Kasumi-1 (cell line): ENCODE measurements at regions not wholly inside any gene's neighbourhood (a gene's known extent, or its start where the extent isn't known, plus 50 kb on each side); places are given as distances from the start of the nearest gene placed in this dataset.

Experiments used
- DNase-seq, 2 experiments: peaks; one replicate each; lab custom pipeline; 2025; lab: John Stamatoyannopoulos, UW

DNA sequence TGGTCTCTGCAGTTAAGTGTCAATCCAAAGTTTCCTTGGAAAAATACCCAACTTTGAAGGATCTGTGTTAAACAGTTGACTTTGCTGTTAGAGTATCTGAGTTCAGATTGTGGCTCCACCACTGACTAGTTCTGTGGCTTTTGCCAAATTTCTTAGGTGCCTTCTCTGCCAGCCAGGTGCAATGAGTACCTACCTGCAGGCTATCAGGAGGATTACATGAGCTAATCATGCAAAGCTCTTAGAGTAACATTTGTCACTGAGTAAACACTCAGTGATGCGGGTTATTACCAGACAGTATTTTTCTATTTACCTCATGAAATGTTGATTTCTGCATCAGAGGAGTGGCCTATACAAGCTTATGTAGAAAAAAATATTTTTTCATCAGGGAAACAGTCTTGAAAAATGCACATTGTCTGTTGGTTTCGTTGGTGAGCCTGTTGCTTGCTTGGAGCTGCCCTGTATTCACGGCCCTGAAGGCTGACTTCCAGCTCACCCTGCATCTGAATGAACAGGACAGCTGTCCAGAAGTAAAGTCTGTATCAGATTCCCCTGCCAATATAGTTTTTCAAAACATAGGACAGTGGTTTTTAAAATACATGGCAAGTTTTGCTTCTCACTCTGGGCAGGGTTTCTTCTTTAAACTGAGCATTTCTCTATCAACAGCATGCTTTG, 235.1 kb downstream of the CDCA7 start:
- no peak for DNase-seq

DNA sequence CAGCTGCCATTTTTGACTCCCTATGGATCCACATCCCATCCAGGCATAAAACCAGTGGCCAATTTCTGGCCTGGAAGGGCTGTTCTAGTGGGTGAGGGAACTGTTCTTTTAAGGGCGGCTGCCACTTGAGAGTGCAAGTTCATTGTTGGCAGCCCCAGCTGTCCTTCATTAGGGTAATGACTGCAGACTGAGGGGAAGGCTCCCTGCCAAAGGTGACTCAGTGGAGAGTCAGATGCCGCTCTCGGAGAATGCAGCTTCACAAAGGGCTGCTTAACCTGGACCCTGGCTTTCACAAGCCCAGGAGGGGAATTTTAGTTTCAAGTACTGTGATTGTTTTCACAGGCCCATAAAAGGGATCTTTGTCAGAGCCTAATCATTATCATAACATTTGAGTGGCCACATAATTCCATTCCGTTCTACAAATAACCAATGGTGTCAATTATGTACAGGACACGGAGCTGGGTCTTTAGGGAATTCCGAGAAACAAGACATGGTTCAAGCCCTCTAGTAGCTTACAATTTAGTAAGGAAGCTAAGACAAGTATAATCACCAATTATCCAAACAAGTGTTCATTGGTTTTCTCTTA, 235.7 kb downstream of the CDCA7 start:
- DNase-seq, result no peak

DNA sequence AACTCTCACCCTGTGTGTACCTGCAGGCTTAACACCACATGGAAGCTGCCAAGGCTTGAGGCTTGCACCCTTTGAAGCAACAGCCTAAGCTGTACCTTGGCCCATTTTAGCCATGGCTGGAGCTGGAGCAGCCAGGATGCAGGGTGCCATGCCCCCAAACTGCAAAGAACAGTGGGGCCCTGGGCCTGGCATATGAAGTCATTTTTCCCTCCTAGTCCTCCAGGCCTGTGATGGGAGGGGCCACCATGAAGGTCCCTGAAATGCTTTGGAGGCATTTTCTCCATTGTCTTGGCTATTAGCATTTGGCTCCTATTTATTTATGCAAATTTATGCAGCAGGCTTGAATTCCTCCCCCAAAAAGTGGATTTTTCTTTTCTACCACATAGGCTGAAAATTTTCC, 238.4 kb downstream of the CDCA7 start:
- no peak for DNase-seq

DNA sequence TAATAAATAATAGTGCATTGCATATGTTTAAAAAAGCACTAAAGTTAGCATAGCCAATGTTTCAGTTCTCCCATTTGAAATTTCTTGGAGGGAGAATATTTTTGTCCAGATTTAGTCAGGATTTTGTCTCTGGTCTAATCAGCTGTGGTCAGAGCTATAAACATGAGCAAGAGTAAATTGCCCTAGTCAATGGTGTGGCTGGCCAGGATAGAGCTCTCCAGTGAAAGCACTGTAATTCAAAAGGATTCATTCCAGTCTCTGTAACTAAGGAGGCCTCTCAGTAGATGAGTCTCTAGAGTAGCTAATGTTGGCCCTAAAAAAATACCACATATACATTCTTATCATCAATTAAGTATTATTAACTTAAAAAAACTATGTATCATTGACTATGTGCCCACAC, 241.6 kb downstream of the CDCA7 start:
- no peak for DNase-seq

DNA sequence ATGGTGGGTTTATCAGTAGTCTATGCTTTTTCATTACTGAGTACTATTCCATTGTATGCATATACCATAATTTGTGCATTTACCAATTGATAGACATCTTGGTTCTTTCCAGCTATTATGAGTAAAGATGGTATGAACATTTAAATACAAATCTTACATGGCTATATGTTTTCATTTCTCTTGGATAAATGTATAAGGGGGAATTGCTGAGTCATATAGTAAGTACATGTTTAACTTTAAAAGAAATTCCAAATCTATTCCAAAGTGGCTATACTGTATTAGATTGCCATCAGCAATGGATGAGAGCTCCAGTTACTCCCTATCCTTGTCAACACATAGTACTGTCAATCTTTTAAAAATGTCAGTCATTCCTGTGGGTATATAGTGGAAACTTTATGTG, 243.9 kb downstream of the CDCA7 start:
- DNase-seq, result no peak

DNA sequence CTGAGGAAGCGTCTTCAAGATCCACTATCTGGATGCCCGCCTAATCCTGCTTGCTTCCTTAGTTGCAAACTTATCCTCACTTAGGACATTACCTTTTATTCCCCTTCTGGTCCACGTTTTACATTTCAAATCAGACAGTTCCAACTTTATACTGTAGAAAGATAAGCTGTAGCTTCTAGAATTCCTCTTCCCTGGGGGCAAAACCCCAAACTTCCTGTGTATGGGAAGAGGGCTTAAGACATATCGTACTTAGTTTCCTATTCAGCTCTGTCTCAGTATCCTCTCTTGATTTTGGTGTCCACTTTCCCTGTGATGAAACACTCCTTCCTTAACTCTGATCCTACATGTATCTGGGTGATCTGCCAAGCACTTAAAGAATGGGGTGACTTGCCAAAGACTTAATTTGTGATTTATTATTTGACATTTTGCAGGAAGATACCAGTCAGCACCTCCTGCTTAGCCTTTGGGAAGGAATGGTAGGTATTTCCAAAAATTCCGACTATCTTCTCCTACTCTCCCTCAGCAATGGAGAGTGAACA, 245.2 kb downstream of the CDCA7 start:
- no peak for DNase-seq

DNA sequence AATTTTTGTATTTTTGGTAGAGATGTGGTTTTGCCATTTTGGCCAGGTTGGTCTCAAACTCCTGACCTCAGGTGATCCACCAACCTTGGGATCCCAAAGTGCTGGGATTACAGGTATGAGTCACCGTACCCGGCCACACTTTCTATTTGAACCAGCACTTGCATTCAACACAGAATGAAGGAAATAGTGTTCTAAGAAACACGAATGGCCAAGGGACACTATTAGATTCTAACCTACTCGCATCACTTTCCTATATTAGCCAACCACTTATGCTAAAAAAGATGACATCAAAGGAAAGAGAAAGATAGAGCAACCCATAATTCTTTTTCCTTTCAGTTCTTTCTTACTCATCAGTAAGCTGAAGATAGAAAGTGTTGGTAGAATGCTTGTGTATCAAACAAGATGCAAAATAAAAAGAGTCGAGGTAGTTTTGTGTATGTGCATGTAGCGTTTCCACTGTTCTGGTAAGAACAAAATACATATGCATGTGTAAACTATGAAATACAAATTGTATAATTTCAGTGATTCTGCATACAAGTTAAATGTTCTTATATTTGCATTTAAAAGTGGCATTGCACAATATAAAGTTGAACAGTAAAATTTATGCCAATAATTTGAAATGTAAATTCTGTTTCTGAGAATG, 247.6 kb downstream of the CDCA7 start:
- no peak for DNase-seq

DNA sequence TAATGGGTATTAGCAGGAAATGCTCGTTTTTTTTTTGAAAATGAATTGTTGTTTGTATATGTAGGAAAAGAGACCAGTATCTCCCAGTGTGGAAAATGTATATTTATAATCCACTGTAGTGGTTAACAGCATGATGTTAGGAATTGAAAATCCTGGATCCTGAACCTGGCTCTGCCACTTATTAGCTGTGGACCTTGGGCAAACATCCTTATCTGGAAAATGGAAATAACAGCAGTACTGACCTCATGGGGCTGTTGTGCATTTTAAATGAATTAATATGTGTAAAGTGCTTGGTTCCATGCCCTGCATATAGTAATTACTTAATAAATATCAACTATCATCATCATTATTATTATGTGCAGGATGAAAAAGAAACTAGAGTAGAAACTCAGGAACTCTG, 251.3 kb downstream of the CDCA7 start:
- no peak for DNase-seq

DNA sequence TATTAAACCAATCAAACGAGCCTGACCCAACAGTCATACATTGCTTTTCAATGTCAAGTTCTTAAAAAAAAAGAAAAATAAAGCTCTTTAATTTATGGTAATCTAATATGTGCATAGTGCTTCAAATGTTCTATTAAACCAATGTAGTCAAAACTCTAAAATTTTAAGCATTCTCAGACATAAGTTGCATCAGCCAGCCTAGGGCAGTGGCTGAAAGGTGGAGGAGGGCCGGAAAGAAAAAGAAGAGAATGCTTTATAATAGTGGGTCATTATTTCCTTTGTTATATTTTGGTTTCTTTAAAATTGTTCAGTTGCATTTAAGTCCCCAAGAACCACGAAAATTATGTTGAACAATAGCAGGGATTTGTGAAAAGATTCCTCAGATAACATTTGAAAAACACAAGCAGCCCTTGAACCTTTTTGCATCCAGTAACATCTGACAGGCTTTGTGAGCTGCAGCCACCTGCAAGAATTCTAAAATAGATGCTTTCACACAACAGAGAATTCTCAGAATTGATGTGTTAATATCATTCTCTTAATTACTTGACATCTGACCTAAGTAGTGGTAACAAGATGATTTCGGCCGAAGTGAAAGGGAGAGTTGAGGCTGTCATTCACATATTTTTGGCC, 252.1 kb downstream of the CDCA7 start:
- no peak for DNase-seq

DNA sequence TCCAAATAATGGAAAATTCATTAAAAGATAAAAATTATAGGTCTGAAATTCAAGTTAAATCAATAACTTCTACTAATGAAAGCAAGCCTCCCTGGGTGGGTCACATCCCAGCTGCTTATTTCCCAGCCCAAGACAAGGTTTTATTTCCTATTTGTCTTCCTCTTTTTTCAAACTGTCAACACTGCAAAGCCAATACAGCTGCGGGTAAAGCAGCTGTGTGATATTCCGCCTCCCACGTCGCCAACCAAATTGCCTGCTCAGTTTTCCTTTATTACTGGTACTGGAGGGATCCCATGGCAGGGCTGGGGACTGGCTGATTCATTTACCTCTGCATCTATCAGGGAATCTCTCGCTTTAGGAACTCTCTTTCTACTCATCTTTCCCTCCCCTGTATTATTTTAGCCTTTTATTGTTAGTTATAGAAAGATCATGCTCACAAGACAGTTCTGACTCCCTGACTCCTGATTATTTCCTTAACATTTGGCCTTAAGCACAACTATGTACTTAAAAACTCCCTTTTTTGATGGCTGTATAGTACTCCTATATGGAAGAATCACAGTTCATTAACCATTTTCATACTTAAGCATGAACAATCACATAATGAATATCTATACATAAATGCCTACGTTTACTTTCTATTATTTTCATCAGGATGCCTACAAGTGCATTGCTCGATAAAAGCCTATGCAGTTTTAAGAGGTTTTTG, 253.1 kb downstream of the CDCA7 start:
- peak; percentile 87 to 89 for DNase-seq

DNA sequence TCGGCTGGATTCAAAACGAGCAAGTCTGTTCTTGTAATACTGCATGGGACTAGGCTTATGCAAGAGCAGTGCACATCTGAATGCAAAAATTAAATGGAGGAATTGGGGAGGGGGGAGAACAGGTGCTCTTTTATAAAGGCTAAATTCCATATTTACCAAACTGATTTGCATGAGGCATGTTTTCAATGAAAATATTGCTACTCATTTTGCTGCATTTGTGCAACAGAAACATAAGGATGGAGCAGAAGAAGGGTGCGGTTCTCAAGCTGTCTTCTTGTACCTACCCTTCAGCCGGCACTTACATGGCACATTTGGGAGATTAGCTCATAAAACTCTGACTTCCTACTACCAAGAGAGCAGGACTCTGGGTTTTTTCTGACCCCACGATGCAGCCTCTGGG, 256.4 kb downstream of the CDCA7 start:
- no peak for DNase-seq

DNA sequence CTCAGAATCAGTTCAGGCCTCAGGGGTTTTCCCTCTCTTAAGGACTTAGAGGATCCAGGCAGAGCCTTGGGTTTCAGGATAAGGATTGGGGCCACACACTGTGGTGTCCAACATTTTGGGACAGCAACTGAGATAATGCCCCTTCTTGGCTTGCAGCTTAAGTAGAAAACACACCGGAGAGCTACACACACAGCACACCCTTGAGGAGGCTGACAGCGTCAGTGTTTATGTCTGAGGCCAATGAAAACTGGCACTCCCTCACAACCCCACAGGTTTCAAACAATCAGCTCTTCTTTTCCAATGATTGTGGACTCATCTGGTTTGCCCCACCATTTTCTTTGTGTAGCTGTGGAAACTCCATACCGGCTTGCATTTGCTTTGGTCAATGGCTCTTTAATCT, 257.7 kb downstream of the CDCA7 start:
- no peak for DNase-seq

DNA sequence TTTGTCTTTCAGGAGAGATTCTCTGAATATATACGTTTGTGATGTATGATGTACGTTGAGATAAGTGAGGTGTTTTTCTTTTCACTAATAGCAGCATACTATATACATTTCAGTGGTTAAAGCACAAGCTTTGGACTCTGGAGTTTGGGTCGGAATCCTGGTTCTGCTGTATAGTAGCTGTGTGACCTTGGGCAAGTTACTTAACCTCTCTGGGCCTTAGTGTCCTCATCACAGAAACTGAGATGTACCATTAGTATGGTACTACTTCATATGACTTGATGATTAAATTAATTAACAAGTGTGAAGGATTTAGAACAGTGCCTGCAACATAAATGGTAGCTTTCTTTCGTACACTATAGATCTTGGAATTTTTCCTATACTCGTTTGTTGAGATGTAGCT, 258.7 kb downstream of the CDCA7 start:
- no peak for DNase-seq

DNA sequence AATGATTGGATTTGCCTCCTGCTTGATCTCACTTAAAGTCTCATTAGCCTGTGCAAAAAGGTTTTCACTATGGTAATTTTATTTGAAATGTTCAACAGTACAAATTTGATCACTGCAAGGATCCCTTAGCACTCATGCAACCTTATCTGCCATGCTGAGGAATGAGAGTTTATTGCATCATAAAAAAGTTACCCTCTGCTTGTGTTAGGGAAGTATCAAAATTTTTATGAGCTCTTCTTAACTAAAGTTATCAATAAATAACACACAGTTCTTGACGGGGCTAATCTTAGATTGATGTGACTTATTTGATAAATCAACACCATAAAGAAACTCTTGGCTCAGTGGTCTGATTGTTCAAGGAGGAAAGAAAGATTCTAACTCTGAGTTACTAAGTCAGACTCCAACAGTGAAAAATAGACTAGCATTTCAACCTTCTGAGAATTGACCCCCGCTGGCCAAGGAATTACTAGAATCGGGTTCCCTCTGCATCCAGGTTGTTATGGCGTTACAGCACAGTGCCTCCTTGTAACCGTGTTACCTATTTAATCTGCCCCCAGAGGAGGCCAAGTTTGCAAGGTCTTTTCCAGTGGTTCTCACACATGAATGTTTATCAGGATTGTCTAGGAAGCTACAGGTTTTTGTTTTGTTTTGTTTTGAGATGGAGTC, 259.7 kb downstream of the CDCA7 start:
- no peak for DNase-seq

DNA sequence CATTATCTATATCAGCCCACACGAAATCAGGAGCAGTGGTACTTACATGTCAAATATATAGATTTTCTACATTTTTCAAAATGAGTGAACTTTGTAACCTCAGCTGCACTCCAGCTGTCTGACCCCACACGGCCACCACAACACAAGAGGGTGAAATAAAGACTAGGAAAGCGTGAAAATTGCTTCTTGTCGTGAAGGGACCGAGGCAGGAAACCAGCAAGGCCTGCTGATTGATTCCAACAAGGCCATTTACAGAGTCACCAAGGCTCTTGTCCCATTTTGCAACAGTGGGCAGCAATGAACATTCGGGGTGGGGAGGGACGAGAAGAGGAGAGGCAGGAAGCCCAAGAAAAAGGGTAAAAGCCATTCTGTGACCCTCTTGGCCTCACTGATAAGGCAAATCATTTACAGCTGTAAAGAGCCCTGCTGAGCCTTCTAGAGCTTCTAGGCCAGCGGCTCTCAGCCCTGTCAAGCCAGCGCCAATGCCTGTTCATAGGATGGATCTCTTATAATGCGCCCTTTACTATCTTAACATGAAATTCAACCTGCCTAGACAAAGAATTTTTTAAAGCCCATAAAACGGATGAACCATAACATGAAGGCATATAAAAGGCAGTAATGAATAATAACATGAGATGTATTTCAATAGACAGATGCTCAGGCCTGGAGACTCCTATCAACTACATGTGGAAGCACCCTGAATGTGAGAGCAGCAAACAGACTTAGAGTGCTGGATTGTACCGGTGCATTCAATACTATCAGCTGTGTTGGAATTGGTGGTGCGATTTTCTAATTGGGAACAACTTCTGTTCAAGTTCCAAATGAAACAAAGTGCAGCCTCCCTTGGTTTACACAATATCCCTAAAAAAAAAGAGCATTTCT, 269.0 kb downstream of the CDCA7 start:
- no peak for DNase-seq

DNA sequence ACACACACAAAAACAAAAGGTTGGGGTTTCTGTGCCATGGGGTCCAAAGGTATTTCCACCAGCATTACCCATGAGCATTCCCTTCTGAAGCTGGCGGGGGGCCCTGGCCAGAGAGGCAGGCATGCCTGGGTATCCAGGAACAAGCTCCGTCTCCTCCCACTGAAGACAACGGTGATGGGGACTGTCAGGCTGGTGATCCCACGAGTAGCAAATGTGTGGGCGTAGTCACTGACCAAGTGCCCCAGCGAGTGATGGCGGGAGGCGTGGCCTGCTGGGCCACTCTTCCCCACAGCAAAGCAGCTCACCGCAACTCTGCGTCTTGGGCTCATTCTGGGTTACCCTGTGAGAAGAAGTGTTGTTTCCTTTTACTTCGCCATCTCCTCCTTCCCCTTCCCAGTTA, 270.6 kb downstream of the CDCA7 start:
- DNase-seq, result no peak

DNA sequence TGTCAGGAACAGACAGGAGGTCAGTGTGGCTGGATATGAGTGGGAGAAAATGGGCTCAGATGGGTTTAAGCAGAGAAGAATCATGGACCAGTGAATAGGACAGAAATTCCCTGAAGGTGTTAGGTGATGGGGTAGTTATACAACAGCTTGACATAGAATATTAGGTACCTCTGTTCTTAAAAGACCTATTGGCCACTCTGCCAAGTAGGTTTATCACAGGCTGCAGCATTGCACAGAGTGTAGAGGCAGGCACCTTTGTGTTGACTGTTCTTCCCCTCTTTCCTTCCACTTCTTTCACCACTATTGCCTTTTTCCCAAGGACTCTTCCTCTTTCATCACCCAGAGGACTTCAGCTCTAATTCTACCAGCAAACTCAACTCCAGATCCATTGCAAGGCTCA, 274.4 kb downstream of the CDCA7 start:
- no peak for DNase-seq

DNA sequence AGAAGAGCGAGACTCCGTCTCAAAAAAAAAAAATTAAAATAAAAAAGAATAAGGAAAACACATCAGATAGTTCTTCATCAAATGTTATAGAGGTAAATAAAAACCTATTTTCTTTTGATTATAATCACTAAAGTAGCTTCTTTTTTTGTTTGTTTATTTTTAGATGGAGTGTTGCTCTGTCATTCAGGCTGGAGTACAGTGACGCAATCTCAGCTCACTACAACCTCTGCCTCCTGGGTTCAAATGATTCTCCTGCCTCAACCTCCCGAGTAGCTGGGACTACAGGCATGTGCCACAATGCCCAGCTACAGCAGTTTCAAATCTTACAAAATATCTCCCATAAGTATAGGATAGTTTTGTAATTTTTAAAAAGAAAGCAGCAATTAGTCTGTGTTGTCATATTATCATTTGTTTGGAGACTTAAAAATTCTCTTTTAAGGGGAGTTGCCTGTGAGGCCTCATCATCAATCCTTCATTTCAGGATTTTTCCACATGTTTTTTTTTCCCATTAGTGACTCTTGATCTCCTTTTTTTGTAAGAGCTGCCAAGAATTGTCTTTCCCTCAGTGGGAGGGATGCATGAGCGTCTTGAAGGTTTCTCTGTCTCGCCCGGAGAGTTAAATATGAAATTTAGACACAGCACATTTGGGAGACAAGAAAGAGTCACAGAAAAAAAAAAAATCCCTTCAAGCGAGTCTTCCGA, 275.9 kb downstream of the CDCA7 start:
- no peak for DNase-seq

DNA sequence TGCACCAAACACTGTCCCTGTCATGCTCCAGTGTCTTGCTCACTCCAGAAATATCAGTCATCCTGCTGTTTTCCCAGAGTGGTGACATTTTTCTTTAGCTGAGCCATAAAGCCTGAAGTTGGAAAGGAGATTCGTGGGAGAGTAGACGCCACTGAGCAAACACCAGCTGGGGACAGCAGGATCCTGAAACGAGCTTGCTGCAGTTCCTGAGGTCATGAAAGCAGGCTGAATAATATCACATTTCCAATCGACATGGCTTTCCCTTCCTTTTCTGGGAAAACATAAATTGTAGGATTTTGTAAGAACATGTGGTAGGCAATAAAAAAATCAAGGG, 276.4 kb downstream of the CDCA7 start:
- no peak for DNase-seq

DNA sequence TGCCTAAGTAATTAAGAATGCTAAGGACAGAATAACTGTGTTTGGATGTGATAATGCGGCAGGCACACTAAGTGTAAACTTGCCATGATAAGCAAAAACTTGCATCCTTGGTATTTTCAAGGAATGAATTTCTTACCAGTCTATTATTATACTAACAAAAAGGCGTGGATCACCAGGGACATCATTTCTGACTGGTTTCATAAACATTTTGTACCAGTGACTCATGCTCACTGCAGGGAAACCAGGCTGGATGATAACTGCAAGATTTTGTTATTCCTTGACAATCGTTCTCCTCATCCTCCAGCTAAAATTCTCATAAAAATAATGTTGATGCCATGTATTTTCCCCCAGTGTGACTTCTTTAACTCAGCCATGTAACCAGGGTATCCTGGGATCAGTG, 289.5 kb downstream of the CDCA7 start:
- no peak for DNase-seq
